OCI-LY3 (cell line): ENCODE measurements at regions not wholly inside any gene's neighbourhood (a gene's known extent, or its start where the extent isn't known, plus 50 kb on each side); places are given as distances from the start of the nearest gene placed in this dataset.

Source experiments
- H2AFZ ChIP-seq: fragments of 200-600, 300-600 bp; shearing (Covaris generic); 2 replicates; pipeline ENCODE4 v1.6.0; 2014; ENCODE audit warnings: antibody characterized with exemption, low read depth, low read length
- H3K27ac ChIP-seq: fragments of 200-600, 300-600 bp; sonication (generic); 2 replicates; pipeline ENCODE4 v1.5.1; 2014; ENCODE audit warnings: mild to moderate bottlenecking, low read length, moderate library complexity, mixed read lengths
- H3K27me3 ChIP-seq: fragments of 200-600, 300-600 bp; sonication (generic); 2 replicates; pipeline ENCODE4 v1.6.1; 2014; ENCODE audit warnings: low read depth, low read length, mixed read lengths
- H3K36me3 ChIP-seq: fragments of 200-600, 300-600 bp; sonication (generic); replicated peaks from 2 replicates; pipeline ENCODE3; 2014; ENCODE audit warnings: low read depth, low read length, mixed read lengths
- H3K4me1 ChIP-seq: fragments of 300-600, 200-600 bp; sonication (generic); 2 replicates; pipeline ENCODE4 v1.6.1; 2014; ENCODE audit warnings: low read length, mixed read lengths
- H3K4me2 ChIP-seq: fragments of 200-600, 300-600 bp; sonication (generic); 2 replicates; pipeline ENCODE4 v1.6.1; 2014; ENCODE audit warnings: low read length, mixed read lengths
- H3K4me3 ChIP-seq: fragments of 300-600, 200-600 bp; sonication (generic); 2 replicates; pipeline ENCODE4 v1.5.1; 2014; ENCODE audit warnings: antibody characterized with exemption, mild to moderate bottlenecking, low read length, moderate library complexity
- H3K79me2 ChIP-seq: fragments of 300-600, 200-600 bp; shearing (Covaris generic); 2 replicates; pipeline ENCODE4 v1.6.1; 2014; ENCODE audit warnings: mild to moderate bottlenecking, low read length, mixed read lengths
- H3K9ac ChIP-seq: fragments of 300-600, 200-600 bp; shearing (Covaris generic); 2 replicates; pipeline ENCODE4 v1.6.0; 2014; ENCODE audit warnings: mild to moderate bottlenecking, low read length, moderate library complexity
- H3K9me3 ChIP-seq: fragments of 200-600, 300-600 bp; shearing (Covaris generic); 2 replicates; pipeline ENCODE4 v1.6.1; 2014; ENCODE audit warnings: low read length, mixed read lengths; ENCODE audit not compliant: insufficient read depth
- H4K20me1 ChIP-seq: fragments of 200-600, 300-600 bp; sonication (generic); 2 replicates; pipeline ENCODE4 v1.6.1; 2016; ENCODE audit warnings: low read length, mixed read lengths; ENCODE audit not compliant: insufficient read depth
- CTCF ChIP-seq: fragments of 200-600, 300-600 bp; sonication (generic); IDR thresholded peaks from 2 replicates; pipeline ENCODE4 v1.5.1; 2014; ENCODE audit warnings: antibody characterized with exemption, low read length, low read depth
- EZH2phosphoT487 ChIP-seq: fragments of 200-600 bp; shearing (Covaris generic); IDR thresholded peaks from 2 replicates; pipeline ENCODE4 v1.6.1; 2018; ENCODE audit warnings: antibody characterized with exemption, mixed run types, low read depth

- Histone ChIP-seq H3K4me2 (no peak overlapping the region), H3K36me3 (no peaks in the 10 kb centered on the region), H3K27ac (no peak overlapping the region), H4K20me1 (no peaks in the 10 kb centered on the region), H2AFZ (no peak overlapping the region), H3K4me3 (no peak overlapping the region), H3K79me2 (no peaks in the 10 kb centered on the region), H3K9ac (no peak overlapping the region), H3K27me3 (no peaks in the 10 kb centered on the region), H3K9me3 (no peaks in the 10 kb centered on the region), H3K4me1 (no peaks in the 10 kb centered on the region)
- TF ChIP-seq EZH2phosphoT487 (no peak), CTCF (no peak)
Observed at GRCh38 chr1:29785554-29785953, 549.2 kb downstream of the PTPRU start.

GRCh38 chr1:29785137-29785527, 548.8 kb downstream of the PTPRU start:
- no peaks in the 10 kb centered on the region for H3K9me3 ChIP-seq
- H3K9ac ChIP-seq, result no peak overlapping the region
- no peak for TF ChIP-seq CTCF
- no peak for TF ChIP-seq EZH2phosphoT487
- no peaks in the 10 kb centered on the region for H3K4me1 ChIP-seq
- H3K4me2 ChIP-seq, result no peak overlapping the region
- no peaks in the 10 kb centered on the region for H4K20me1 ChIP-seq
- H3K4me3 ChIP-seq, result no peak overlapping the region
- H3K27me3 ChIP-seq, result no peaks in the 10 kb centered on the region
- H3K27ac ChIP-seq, result no peak overlapping the region
- no peaks in the 10 kb centered on the region for H3K79me2 ChIP-seq
- no peak overlapping the region for H2AFZ ChIP-seq
- H3K36me3 ChIP-seq, result no peaks in the 10 kb centered on the region

GRCh38 chr1:29784276-29785136, 548.2 kb downstream of the PTPRU start:
- Histone ChIP-seq H3K4me2 (no peak overlapping the region), H3K4me1 (no peaks in the 10 kb centered on the region), H2AFZ (no peak overlapping the region), H3K27ac (no peak overlapping the region), H4K20me1 (no peaks in the 10 kb centered on the region), H3K27me3 (no peaks in the 10 kb centered on the region), H3K79me2 (no peaks in the 10 kb centered on the region), H3K4me3 (no peak overlapping the region), H3K9me3 (no peaks in the 10 kb centered on the region), H3K36me3 (no peaks in the 10 kb centered on the region), H3K9ac (no peak overlapping the region)
- TF ChIP-seq CTCF, result no peak
- no peak for TF ChIP-seq EZH2phosphoT487

GRCh38 chr1:29783508-29784275, 547.4 kb downstream of the PTPRU start:
- Histone ChIP-seq H4K20me1 (no peaks in the 10 kb centered on the region), H3K27me3 (no peaks in the 10 kb centered on the region), H3K4me1 (no peaks in the 10 kb centered on the region), H3K4me3 (no peak overlapping the region), H2AFZ (no peak overlapping the region), H3K9ac (no peak overlapping the region), H3K9me3 (no peaks in the 10 kb centered on the region), H3K79me2 (no peaks in the 10 kb centered on the region), H3K4me2 (no peak overlapping the region), H3K36me3 (no peaks in the 10 kb centered on the region), H3K27ac (no peak overlapping the region)
- no peak for TF ChIP-seq CTCF
- TF ChIP-seq EZH2phosphoT487, result no peak
